ENCODE measurements at regions not wholly inside any gene's neighbourhood (a gene's known extent, or its start where the extent isn't known, plus 50 kb on each side); places are given as distances from the start of the nearest gene placed in this dataset.

DNA sequence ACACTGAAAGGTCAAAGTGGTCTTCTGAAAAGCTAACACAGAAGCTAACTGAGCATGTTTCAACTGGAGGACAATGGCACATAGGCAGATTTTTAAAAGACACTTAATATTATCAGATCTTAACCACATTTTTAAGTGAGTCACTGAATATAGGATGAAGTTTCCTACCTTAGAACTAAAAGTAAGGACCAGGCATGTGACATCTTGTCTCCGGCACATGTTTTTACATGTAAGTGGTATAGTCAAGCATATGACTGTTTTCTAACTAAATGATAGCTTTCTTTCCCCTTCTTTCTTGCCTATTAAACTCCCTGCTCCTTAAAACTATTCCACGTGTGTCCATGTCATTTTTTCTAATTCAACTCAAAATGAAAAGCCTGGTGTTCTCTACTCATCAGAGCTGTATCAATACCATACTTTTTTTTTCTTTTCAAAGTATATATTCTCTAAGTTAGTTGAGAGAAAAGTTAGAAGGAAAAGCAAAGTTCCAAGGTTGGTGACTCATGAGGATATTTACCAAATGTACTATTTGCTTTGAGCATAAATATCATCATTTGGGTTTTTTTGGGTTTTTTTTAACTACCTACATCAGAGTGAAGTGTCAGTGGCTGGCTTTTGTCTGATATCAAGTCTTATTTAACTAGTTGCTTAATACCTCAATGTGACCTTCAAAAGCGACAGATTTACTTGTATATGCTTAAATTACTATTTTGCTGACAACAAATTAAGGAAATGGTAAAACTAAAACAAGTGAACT, 127.5 kb downstream of the CRPPA start:
- no peaks in the 10 kb centered on the region for H3K9me2 ChIP-seq (ENCODE audit: insufficient read depth)
- DNase-seq (ENCODE audit: low spot score) = no peak
- no peak for TF ChIP-seq STAT1 (IDR thresholded peaks at IDR 0.05; ENCODE audit: unreplicated experiment)
- TF ChIP-seq EZH2phosphoT487 (IDR thresholded peaks at IDR 0.05; ENCODE audit: unreplicated experiment) = no peak
- TF ChIP-seq, protein P1, sequence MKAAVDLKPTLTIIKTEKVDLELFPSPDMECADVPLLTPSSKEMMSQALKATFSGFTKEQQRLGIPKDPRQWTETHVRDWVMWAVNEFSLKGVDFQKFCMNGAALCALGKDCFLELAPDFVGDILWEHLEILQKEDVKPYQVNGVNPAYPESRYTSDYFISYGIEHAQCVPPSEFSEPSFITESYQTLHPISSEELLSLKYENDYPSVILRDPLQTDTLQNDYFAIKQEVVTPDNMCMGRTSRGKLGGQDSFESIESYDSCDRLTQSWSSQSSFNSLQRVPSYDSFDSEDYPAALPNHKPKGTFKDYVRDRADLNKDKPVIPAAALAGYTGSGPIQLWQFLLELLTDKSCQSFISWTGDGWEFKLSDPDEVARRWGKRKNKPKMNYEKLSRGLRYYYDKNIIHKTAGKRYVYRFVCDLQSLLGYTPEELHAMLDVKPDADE (IDR thresholded peaks at IDR 0.05) = no peak
- TF ChIP-seq ZNF331 (CRISPR knock-in tag; IDR thresholded peaks at IDR 0.05; ENCODE audit: low read depth) = no peak
- TF ChIP-seq, protein P2, sequence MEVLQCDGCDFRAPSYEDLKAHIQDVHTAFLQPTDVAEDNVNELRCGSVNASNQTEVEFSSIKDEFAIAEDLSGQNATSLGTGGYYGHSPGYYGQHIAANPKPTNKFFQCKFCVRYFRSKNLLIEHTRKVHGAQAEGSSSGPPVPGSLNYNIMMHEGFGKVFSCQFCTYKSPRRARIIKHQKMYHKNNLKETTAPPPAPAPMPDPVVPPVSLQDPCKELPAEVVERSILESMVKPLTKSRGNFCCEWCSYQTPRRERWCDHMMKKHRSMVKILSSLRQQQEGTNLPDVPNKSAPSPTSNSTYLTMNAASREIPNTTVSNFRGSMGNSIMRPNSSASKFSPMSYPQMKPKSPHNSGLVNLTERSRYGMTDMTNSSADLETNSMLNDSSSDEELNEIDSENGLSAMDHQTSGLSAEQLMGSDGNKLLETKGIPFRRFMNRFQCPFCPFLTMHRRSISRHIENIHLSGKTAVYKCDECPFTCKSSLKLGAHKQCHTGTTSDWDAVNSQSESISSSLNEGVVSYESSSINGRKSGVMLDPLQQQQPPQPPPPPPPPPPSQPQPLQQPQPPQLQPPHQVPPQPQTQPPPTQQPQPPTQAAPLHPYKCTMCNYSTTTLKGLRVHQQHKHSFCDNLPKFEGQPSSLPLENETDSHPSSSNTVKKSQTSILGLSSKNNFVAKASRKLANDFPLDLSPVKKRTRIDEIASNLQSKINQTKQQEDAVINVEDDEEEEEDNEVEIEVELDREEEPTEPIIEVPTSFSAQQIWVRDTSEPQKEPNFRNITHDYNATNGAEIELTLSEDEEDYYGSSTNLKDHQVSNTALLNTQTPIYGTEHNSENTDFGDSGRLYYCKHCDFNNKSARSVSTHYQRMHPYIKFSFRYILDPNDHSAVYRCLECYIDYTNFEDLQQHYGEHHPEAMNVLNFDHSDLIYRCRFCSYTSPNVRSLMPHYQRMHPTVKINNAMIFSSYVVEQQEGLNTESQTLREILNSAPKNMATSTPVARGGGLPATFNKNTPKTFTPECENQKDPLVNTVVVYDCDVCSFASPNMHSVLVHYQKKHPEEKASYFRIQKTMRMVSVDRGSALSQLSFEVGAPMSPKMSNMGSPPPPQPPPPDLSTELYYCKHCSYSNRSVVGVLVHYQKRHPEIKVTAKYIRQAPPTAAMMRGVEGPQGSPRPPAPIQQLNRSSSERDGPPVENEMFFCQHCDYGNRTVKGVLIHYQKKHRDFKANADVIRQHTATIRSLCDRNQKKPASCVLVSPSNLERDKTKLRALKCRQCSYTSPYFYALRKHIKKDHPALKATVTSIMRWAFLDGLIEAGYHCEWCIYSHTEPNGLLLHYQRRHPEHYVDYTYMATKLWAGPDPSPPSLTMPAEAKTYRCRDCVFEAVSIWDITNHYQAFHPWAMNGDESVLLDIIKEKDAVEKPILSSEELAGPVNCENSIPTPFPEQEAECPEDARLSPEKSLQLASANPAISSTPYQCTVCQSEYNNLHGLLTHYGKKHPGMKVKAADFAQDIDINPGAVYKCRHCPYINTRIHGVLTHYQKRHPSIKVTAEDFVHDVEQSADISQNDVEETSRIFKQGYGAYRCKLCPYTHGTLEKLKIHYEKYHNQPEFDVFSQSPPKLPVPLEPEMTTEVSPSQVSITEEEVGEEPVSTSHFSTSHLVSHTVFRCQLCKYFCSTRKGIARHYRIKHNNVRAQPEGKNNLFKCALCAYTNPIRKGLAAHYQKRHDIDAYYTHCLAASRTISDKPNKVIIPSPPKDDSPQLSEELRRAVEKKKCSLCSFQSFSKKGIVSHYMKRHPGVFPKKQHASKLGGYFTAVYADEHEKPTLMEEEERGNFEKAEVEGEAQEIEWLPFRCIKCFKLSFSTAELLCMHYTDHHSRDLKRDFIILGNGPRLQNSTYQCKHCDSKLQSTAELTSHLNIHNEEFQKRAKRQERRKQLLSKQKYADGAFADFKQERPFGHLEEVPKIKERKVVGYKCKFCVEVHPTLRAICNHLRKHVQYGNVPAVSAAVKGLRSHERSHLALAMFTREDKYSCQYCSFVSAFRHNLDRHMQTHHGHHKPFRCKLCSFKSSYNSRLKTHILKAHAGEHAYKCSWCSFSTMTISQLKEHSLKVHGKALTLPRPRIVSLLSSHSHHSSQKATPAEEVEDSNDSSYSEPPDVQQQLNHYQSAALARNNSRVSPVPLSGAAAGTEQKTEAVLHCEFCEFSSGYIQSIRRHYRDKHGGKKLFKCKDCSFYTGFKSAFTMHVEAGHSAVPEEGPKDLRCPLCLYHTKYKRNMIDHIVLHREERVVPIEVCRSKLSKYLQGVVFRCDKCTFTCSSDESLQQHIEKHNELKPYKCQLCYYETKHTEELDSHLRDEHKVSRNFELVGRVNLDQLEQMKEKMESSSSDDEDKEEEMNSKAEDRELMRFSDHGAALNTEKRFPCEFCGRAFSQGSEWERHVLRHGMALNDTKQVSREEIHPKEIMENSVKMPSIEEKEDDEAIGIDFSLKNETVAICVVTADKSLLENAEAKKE (CRISPR knock-in tag; IDR thresholded peaks at IDR 0.05) = no peak
- no peak for TF ChIP-seq POLR2AphosphoS5 (IDR thresholded peaks at IDR 0.05; ENCODE audit: low read depth)
- TF ChIP-seq NANOG (IDR thresholded peaks at IDR 0.05; ENCODE audit: borderline replicate concordance) = no peak
- TF ChIP-seq, protein P3, sequence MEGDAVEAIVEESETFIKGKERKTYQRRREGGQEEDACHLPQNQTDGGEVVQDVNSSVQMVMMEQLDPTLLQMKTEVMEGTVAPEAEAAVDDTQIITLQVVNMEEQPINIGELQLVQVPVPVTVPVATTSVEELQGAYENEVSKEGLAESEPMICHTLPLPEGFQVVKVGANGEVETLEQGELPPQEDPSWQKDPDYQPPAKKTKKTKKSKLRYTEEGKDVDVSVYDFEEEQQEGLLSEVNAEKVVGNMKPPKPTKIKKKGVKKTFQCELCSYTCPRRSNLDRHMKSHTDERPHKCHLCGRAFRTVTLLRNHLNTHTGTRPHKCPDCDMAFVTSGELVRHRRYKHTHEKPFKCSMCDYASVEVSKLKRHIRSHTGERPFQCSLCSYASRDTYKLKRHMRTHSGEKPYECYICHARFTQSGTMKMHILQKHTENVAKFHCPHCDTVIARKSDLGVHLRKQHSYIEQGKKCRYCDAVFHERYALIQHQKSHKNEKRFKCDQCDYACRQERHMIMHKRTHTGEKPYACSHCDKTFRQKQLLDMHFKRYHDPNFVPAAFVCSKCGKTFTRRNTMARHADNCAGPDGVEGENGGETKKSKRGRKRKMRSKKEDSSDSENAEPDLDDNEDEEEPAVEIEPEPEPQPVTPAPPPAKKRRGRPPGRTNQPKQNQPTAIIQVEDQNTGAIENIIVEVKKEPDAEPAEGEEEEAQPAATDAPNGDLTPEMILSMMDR (conservative IDR thresholded peaks at IDR 0.05; ENCODE audit: low read depth in 2 of 2) = no peak
- TF ChIP-seq ZNF114 (CRISPR knock-in tag; IDR thresholded peaks at IDR 0.05) = no peak
- TF ChIP-seq, protein P4, sequence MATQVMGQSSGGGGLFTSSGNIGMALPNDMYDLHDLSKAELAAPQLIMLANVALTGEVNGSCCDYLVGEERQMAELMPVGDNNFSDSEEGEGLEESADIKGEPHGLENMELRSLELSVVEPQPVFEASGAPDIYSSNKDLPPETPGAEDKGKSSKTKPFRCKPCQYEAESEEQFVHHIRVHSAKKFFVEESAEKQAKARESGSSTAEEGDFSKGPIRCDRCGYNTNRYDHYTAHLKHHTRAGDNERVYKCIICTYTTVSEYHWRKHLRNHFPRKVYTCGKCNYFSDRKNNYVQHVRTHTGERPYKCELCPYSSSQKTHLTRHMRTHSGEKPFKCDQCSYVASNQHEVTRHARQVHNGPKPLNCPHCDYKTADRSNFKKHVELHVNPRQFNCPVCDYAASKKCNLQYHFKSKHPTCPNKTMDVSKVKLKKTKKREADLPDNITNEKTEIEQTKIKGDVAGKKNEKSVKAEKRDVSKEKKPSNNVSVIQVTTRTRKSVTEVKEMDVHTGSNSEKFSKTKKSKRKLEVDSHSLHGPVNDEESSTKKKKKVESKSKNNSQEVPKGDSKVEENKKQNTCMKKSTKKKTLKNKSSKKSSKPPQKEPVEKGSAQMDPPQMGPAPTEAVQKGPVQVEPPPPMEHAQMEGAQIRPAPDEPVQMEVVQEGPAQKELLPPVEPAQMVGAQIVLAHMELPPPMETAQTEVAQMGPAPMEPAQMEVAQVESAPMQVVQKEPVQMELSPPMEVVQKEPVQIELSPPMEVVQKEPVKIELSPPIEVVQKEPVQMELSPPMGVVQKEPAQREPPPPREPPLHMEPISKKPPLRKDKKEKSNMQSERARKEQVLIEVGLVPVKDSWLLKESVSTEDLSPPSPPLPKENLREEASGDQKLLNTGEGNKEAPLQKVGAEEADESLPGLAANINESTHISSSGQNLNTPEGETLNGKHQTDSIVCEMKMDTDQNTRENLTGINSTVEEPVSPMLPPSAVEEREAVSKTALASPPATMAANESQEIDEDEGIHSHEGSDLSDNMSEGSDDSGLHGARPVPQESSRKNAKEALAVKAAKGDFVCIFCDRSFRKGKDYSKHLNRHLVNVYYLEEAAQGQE (IDR thresholded peaks at IDR 0.05; ENCODE audit: unreplicated experiment) = no peak
- TF ChIP-seq EZH2 (IDR thresholded peaks at IDR 0.05; ENCODE audit: low read depth, unreplicated experiment) = no peak
- no peak for TF ChIP-seq CREB1 (CRISPR knock-in tag; IDR thresholded peaks at IDR 0.05; ENCODE audit: low read depth)
- TF ChIP-seq JUNB (IDR thresholded peaks at IDR 0.05; ENCODE audit: unreplicated experiment) = no peak
- no peaks in the 10 kb centered on the region for H3K27me3 ChIP-seq (ENCODE audit: insufficient read depth)
- no peak overlapping the region for H3K27ac ChIP-seq (ENCODE audit: low read depth)
- H3K79me2 ChIP-seq (replicated peaks; ENCODE audit: insufficient read depth) = no peaks in the 10 kb centered on the region
- H4K20me1 ChIP-seq (replicated peaks; ENCODE audit: insufficient read depth) = no peaks in the 10 kb centered on the region
- no peak overlapping the region for H3K4me2 ChIP-seq
- H3K36me3 ChIP-seq (ENCODE audit: insufficient read depth) = no peaks in the 10 kb centered on the region
- Mint-ChIP-seq H3K27me3 (ENCODE audit: insufficient read depth, low read depth, poor library complexity) (no peaks in the 10 kb centered on the region), H3K4me1 (no peaks in the 10 kb centered on the region), H3K36me3 (ENCODE audit: low read depth) (no peaks in the 10 kb centered on the region), H3K27ac (no peak overlapping the region; the same call in 1 of the 2 replicates), H3K4me3 (no peak overlapping the region), H3K9me3 (no peaks in the 10 kb centered on the region)
- no peaks in the 10 kb centered on the region for H3F3A ChIP-seq (replicated peaks; ENCODE audit: low read depth)
- H3K4me1 ChIP-seq (ENCODE audit: insufficient read depth) = no peaks in the 10 kb centered on the region
- no peak for ATAC-seq
- H2AFZ ChIP-seq = no peak overlapping the region
- no peak overlapping the region for H3K4me3 ChIP-seq

Data from GM23338 (cell line).